GM18909 (cell line): ENCODE measurements at regions not wholly inside any gene's neighbourhood (a gene's known extent, or its start where the extent isn't known, plus 50 kb on each side); places are given as distances from the start of the nearest gene placed in this dataset.

Experiments used
- ATAC-seq: cut with Tn5 transposase; IDR thresholded peaks from one replicate; pipeline ENCODE4 v1.9.1; 2021; ENCODE audit warnings: mild to moderate bottlenecking; ENCODE audit not compliant: unreplicated experiment, poor library complexity

DNA sequence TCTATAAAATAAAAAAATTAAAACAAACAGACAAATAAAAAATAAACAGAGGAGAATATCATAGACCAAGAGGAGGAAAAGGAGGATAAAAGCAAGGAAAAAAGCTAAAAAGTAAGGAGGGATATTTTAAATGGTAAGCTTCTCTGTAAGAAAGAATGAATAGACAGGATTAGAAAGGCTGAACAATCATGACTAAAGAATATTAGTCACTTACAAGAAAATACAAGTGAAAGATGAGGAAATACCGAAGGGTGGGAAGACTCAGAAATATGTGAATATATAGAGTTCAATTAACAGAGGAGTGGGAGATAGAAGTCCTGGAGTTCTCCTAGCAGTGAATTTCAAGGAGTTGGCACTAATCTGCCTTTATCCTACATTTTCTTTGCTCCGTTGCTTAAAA is 162.6 kb downstream of the RTL3 start:
- no peak for ATAC-seq

- peak; percentile 71 for ATAC-seq
These were observed 165.8 kb upstream of the CYSLTR1 start for GRCh38 chrX:78493180-78493579.

GRCh38 chrX:78476701-78477100 is 149.3 kb upstream of the CYSLTR1 start:
- no peak for ATAC-seq

DNA sequence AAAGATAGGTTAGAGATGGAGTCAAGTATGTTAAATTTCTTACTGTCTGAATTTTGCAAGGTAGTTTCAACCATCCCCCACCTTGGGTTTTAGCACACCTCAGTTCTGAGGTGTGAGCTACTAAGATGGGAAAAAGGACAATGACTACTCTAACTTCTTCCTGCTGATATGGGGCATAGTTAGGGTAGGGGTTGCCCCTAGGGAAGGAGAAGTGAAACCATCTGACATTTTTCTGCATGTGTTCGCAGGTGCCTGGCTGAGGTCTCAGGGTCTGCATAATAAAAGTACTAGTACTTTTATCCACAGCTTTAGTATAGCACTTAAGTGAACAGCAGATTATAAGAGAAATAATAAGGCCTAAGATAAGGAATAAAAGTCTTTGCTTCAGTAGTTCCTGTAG is 129.5 kb upstream of the CYSLTR1 start:
- no peak for ATAC-seq

DNA sequence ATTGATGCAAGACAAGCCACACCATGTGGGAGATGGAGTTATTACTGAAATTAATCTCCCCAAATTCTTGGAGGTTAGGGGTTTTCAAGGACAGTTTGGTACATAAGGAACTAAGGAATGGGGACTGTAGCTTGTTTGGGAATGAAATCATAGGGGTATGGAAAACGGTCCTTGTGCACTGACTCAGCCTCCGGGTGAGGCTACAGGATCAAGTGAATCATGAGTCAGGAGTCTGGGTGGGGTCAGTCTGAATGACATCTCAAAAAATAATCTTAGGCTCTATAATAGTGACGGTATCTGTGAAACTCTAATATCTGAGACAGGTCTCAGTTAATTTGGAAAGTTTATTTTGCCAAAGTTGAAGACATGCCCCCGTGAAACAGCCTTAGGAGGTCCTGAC is 128.5 kb upstream of the CYSLTR1 start:
- ATAC-seq = no peak

DNA sequence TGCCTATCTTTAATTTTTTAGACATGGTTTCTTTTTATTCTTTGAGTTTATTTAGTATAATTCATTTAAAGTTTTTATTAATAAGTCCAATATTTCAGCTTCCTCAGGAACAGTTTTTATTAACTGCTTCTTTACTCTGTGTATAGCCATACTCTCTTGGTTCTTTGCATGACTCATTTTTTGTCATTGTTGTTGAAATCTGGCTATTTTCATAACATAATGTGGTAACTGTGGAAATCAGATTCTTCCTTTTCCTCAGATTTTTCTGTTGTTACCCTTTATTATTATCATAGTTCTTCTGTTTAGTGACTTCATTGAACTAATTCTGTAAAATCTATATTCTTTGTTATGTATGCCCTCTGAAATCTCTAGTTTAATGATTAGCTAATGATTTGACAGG is 124.9 kb upstream of the CYSLTR1 start:
- ATAC-seq = no peak

DNA sequence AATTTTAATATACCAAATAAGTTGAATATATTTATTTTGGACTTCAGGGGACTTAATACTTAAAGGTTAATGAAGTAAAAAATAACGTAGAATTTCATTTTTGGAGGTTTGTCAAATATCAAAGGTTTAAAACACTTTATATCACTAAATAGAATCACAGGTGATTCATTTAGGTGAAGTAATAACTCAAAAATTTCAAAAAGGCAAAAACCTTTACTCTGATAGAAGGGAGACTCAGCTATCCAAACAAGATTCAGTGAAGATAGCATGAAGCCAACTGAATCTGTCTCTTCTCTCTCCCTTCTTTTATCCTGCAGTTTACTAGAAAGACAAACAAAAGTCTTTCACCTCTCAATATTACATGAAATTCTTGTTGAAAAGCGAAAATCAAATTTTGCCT is 110.2 kb upstream of the CYSLTR1 start:
- no peak for ATAC-seq

DNA sequence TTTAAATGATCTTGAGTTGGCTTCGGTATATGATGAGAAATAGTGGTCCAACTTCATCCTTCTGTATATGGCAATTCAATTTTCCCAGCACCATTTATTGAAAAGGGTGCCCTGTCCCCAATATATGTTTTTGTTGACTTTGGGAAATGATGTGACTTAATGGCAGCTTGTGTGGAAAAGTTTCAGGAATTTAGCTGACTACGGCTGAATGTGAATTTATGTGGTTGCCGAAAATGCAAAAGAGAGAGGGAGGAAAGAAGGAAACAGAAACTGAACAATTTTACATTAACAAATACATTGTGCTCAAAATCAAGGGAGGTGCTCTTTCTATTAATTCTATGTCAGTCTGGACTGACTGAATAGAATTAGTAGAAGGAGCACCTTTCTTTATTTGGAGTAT is 101.8 kb upstream of the CYSLTR1 start:
- no peak for ATAC-seq

DNA sequence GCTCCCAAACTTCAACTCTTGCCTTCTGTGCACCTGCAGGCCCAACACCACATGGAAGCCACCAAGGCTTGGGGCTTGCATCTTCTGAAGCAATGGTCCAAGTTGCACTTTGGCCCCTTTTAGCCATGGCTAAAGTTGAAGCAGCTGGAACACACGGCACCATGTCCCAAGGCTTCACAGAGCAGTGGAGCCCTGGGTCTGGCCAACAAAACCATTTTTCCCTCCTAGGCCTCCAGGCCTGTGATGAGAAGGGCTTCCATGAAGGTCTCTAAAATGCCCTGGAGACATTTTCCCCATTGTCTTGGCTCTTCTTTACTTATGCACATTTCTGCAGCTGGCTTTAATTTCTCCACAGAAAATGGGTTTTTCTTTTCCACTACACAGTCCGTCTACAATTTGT is 61.3 kb upstream of the CYSLTR1 start:
- ATAC-seq = no peak

DNA sequence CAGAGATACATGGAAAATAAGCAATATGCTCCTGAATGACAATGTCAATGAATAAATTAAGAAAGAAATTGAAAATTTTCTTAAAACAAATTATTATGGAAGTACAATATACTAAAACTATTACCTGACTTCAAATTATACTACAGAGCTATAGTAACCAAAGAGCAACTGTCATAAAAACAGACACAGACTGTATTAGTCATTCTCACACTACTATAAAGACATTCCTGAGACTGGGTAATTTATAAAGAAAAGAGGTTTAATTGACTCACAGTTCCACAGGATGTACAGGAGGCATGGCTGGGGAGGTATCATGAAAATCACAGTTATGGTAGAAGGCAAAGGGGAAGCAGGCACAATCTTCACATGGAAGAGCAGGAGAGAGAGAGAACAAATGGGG is 60.0 kb upstream of the CYSLTR1 start:
- no peak for ATAC-seq

GRCh38 chrX:78384486-78384885 is 57.1 kb upstream of the CYSLTR1 start:
- no peak for ATAC-seq

GRCh38 chrX:78383594-78383993 is 56.2 kb upstream of the CYSLTR1 start:
- ATAC-seq = no peak

- ATAC-seq = no peak
These were observed 51.2 kb upstream of the CYSLTR1 start for GRCh38 chrX:78378476-78379115.
